CD4-positive, CD25-positive, alpha-beta regulatory T cell (primary cell): ENCODE measurements at regions not wholly inside any gene's neighbourhood (a gene's known extent, or its start where the extent isn't known, plus 50 kb on each side); places are given as distances from the start of the nearest gene placed in this dataset.
A peak's percentile ranks its signal among the peaks of the same experiment; 100 is the strongest.

Source experiments
- ATAC-seq, 2 donors: fragments of 150-1000 bp; cut with Tn5 transposase; one replicate each; pipeline ENCODE4 v1.10.0; 2021; ENCODE audit warnings: low read depth in 2 of 2, moderate number of reproducible peaks in 2 of 2, moderate library complexity in 1 of 2
- DNase-seq, 3 donors: peaks; one replicate each; pipeline versions ENCODE4 v3.0.0 to v3.0.0-alpha.2; 2012 to 2022; ENCODE audit warnings: mixed read lengths in 1 of 3
- H3K27ac ChIP-seq: one replicate; pipeline ENCODE4 v1.7.0; 2013; ENCODE audit warnings: mild to moderate bottlenecking, low read length; ENCODE audit not compliant: insufficient read depth, poor library complexity, severe bottlenecking
- H3K27me3 ChIP-seq: one replicate; pipeline ENCODE4 v1.7.0; 2013; ENCODE audit warnings: low read length; ENCODE audit not compliant: control insufficient read depth, insufficient read depth
- H3K36me3 ChIP-seq: one replicate; pipeline ENCODE4 v1.7.0; 2013; ENCODE audit warnings: mild to moderate bottlenecking, low read length, moderate library complexity; ENCODE audit not compliant: control insufficient read depth, insufficient read depth
- H3K4me1 ChIP-seq: 2 replicates; pipeline ENCODE4 v1.7.0; 2013; ENCODE audit warnings: mild to moderate bottlenecking, low read length; ENCODE audit not compliant: insufficient read depth, control insufficient read depth, poor library complexity, severe bottlenecking
- H3K4me3 ChIP-seq: one replicate; pipeline ENCODE4 v1.7.0; 2013; ENCODE audit warnings: low read depth, mild to moderate bottlenecking, low read length, moderate library complexity
- H3K9me3 ChIP-seq, 2 experiments: 1 replicate in 1 of 2; 2 replicates in 1 of 2; pipeline ENCODE4 v1.7.0; 2013; ENCODE audit warnings: low read length in 2 of 2, mild to moderate bottlenecking in 1 of 2, moderate library complexity in 1 of 2; ENCODE audit not compliant: control insufficient read depth in 2 of 2
- H3K27ac Mint-ChIP-seq, 3 donors: one replicate each; pipeline ENCODE4 v1.8.0; 2020 to 2022; ENCODE audit warnings: mild to moderate bottlenecking in 3 of 3, mixed read lengths in 3 of 3, moderate library complexity in 2 of 3
- H3K27me3 Mint-ChIP-seq: one replicate; pipeline ENCODE4 v1.8.0; 2022; ENCODE audit warnings: mild to moderate bottlenecking, mixed read lengths
- H3K36me3 Mint-ChIP-seq: one replicate; pipeline ENCODE4 v1.8.0; 2020; ENCODE audit warnings: mixed read lengths
- H3K4me1 Mint-ChIP-seq, 4 donors: one replicate each; pipeline ENCODE4 v1.8.0; 2020 to 2022; ENCODE audit warnings: mixed read lengths in 4 of 4, mild to moderate bottlenecking in 1 of 4
- H3K4me3 Mint-ChIP-seq, 4 donors: one replicate each; pipeline ENCODE4 v1.8.0; 2020 to 2022; ENCODE audit warnings: mild to moderate bottlenecking in 4 of 4, mixed read lengths in 4 of 4, moderate library complexity in 3 of 4
- H3K9me3 Mint-ChIP-seq, 7 donors: one replicate each; pipeline ENCODE4 v1.8.0; 2020 to 2022; ENCODE audit warnings: mixed read lengths in 7 of 7, mild to moderate bottlenecking in 3 of 7, moderate library complexity in 2 of 7

GRCh38 chr12:130009961-130010360 is 106.1 kb upstream of the TMEM132D start:
- no peaks in the 10 kb centered on the region for H3K4me1 Mint-ChIP-seq
- H3K9me3 Mint-ChIP-seq = peaks cover 0 to 5% (median 0%) of the 10 kb centered on the region in 7 donors
- no peaks in the 10 kb centered on the region for H3K36me3 Mint-ChIP-seq
- no peak overlapping the region for H3K27ac ChIP-seq
- H3K27ac Mint-ChIP-seq = no peak overlapping the region
- ATAC-seq = no peak
- DNase-seq = no peak
- no peak overlapping the region for H3K4me3 ChIP-seq
- H3K4me1 ChIP-seq = no peaks in the 10 kb centered on the region
- H3K27me3 Mint-ChIP-seq = no peaks in the 10 kb centered on the region
- H3K36me3 ChIP-seq = no peaks in the 10 kb centered on the region
- no peaks in the 10 kb centered on the region for H3K9me3 ChIP-seq
- no peak overlapping the region for H3K4me3 Mint-ChIP-seq
- no peaks in the 10 kb centered on the region for H3K27me3 ChIP-seq

GRCh38 chr12:130011611-130012385 is 108.0 kb upstream of the TMEM132D start:
- Mint-ChIP-seq H3K4me3 (no peak overlapping the region), H3K9me3 (peaks cover 0 to 3% (median 0%) of the 10 kb centered on the region in 7 donors), H3K36me3 (no peaks in the 10 kb centered on the region), H3K27ac (no peak overlapping the region), H3K4me1 (no peaks in the 10 kb centered on the region), H3K27me3 (no peaks in the 10 kb centered on the region)
- DNase-seq (no peak), ATAC-seq (no peak)
- Histone ChIP-seq H3K9me3 (no peaks in the 10 kb centered on the region), H3K27me3 (no peaks in the 10 kb centered on the region), H3K4me3 (no peak overlapping the region), H3K36me3 (no peaks in the 10 kb centered on the region), H3K27ac (no peak overlapping the region), H3K4me1 (no peaks in the 10 kb centered on the region)

- H3K4me3 ChIP-seq = no peak overlapping the region
- no peak overlapping the region for H3K27ac Mint-ChIP-seq
- no peaks in the 10 kb centered on the region for H3K36me3 ChIP-seq
- no peak overlapping the region for H3K27ac ChIP-seq
- no peaks in the 10 kb centered on the region for H3K27me3 ChIP-seq
- peaks cover 0 to 3% (median 0%) of the 10 kb centered on the region in 7 donors for H3K9me3 Mint-ChIP-seq
- no peaks in the 10 kb centered on the region for H3K36me3 Mint-ChIP-seq
- peak in 1 of 3 donors; percentile 32 for DNase-seq
- no peaks in the 10 kb centered on the region for H3K4me1 Mint-ChIP-seq
- no peak for ATAC-seq
- no peak overlapping the region for H3K4me3 Mint-ChIP-seq
- no peaks in the 10 kb centered on the region for H3K4me1 ChIP-seq
- H3K9me3 ChIP-seq = no peaks in the 10 kb centered on the region
- no peaks in the 10 kb centered on the region for H3K27me3 Mint-ChIP-seq
These were observed 110.1 kb upstream of the TMEM132D start for GRCh38 chr12:130013771-130014484.

- Mint-ChIP-seq H3K27ac (no peak overlapping the region), H3K4me1 (no peaks in the 10 kb centered on the region), H3K27me3 (no peaks in the 10 kb centered on the region), H3K36me3 (no peaks in the 10 kb centered on the region), H3K4me3 (no peak overlapping the region), H3K9me3 (peaks cover 0 to 3% (median 0%) of the 10 kb centered on the region in 7 donors)
- ATAC-seq (no peak), DNase-seq (no peak)
- H3K27ac ChIP-seq = no peak overlapping the region
- H3K4me1 ChIP-seq = no peaks in the 10 kb centered on the region
- no peak overlapping the region for H3K4me3 ChIP-seq
- H3K27me3 ChIP-seq = no peaks in the 10 kb centered on the region
- no peaks in the 10 kb centered on the region for H3K9me3 ChIP-seq
- no peaks in the 10 kb centered on the region for H3K36me3 ChIP-seq
These were observed 110.6 kb upstream of the TMEM132D start for GRCh38 chr12:130014485-130014807.

GRCh38 chr12:130016194-130016593 is 112.4 kb upstream of the TMEM132D start:
- H3K36me3 ChIP-seq = no peaks in the 10 kb centered on the region
- no peaks in the 10 kb centered on the region for H3K9me3 Mint-ChIP-seq
- no peak overlapping the region for H3K4me3 ChIP-seq
- H3K27me3 ChIP-seq = no peaks in the 10 kb centered on the region
- ATAC-seq = no peak
- no peaks in the 10 kb centered on the region for H3K4me1 Mint-ChIP-seq
- no peak overlapping the region for H3K4me3 Mint-ChIP-seq
- H3K9me3 ChIP-seq = no peaks in the 10 kb centered on the region
- no peaks in the 10 kb centered on the region for H3K36me3 Mint-ChIP-seq
- H3K4me1 ChIP-seq = no peaks in the 10 kb centered on the region
- no peaks in the 10 kb centered on the region for H3K27me3 Mint-ChIP-seq
- no peak for DNase-seq
- no peak overlapping the region for H3K27ac Mint-ChIP-seq
- no peak overlapping the region for H3K27ac ChIP-seq

- no peak overlapping the region for H3K27ac ChIP-seq
- DNase-seq (no peak), ATAC-seq (no peak)
- H3K4me3 Mint-ChIP-seq = no peak overlapping the region
- H3K4me1 ChIP-seq = no peaks in the 10 kb centered on the region
- no peak overlapping the region for H3K4me3 ChIP-seq
- H3K4me1 Mint-ChIP-seq = no peaks in the 10 kb centered on the region
- no peaks in the 10 kb centered on the region for H3K27me3 Mint-ChIP-seq
- H3K36me3 ChIP-seq = no peaks in the 10 kb centered on the region
- no peaks in the 10 kb centered on the region for H3K9me3 Mint-ChIP-seq
- H3K27me3 ChIP-seq = no peaks in the 10 kb centered on the region
- no peaks in the 10 kb centered on the region for H3K9me3 ChIP-seq
- H3K36me3 Mint-ChIP-seq = no peaks in the 10 kb centered on the region
- H3K27ac Mint-ChIP-seq = no peak overlapping the region
These were observed 113.2 kb upstream of the TMEM132D start for GRCh38 chr12:130016986-130017385.

- no peaks in the 10 kb centered on the region for H3K9me3 ChIP-seq
- Mint-ChIP-seq H3K36me3 (no peaks in the 10 kb centered on the region), H3K4me1 (no peaks in the 10 kb centered on the region), H3K27ac (no peak overlapping the region), H3K27me3 (no peaks in the 10 kb centered on the region), H3K4me3 (no peak overlapping the region), H3K9me3 (no peaks in the 10 kb centered on the region)
- H3K27me3 ChIP-seq = no peaks in the 10 kb centered on the region
- no peaks in the 10 kb centered on the region for H3K4me1 ChIP-seq
- H3K27ac ChIP-seq = no peak overlapping the region
- no peak overlapping the region for H3K4me3 ChIP-seq
- no peak for ATAC-seq
- H3K36me3 ChIP-seq = no peaks in the 10 kb centered on the region
- no peak for DNase-seq
These were observed 114.0 kb upstream of the TMEM132D start for GRCh38 chr12:130017591-130018449.
